ENCODE measurements at regions not wholly inside any gene's neighbourhood (a gene's known extent, or its start where the extent isn't known, plus 50 kb on each side); places are given as distances from the start of the nearest gene placed in this dataset.

GRCh38 chr15:97301166-97301565, 659.3 kb upstream of the ARRDC4 start (continued):
- TF ChIP-seq ETS1 (conservative IDR thresholded peaks at IDR 0.05; ENCODE audit: control insufficient read depth, low read depth, low read length): no peak
- TF ChIP-seq TCFL5 (CRISPR knock-in tag; conservative IDR thresholded peaks at IDR 0.05): no peak
- TF ChIP-seq PBX2 (CRISPR knock-in tag; IDR thresholded peaks at IDR 0.05; ENCODE audit: low read depth): no peak
- no peak for TF ChIP-seq PBX2 (tag; conservative IDR thresholded peaks at IDR 0.05; ENCODE audit: low read depth)
- TF ChIP-seq WHSC1 (IDR thresholded peaks at IDR 0.05; ENCODE audit: low read length): no peak
- no peak for TF ChIP-seq MLLT1 (IDR thresholded peaks at IDR 0.05)
- no peak for TF ChIP-seq POLR2AphosphoS2 (IDR thresholded peaks at IDR 0.05; ENCODE audit: low read length)
- TF ChIP-seq ZNF449 (CRISPR knock-in tag; IDR thresholded peaks at IDR 0.05): no peak
- TF ChIP-seq FOXA3 (CRISPR knock-in tag; conservative IDR thresholded peaks at IDR 0.05 in 1 of 2, IDR thresholded peaks at IDR 0.05 in 1 of 2): no peak
- TF ChIP-seq PTTG1 (tag; IDR thresholded peaks at IDR 0.05; ENCODE audit: low read depth): no peak
- no peak for TF ChIP-seq TGIF2 (CRISPR knock-in tag; IDR thresholded peaks at IDR 0.05)
- TF ChIP-seq CREB3L1 (IDR thresholded peaks at IDR 0.05; ENCODE audit: borderline replicate concordance, low read depth): no peak
- no peak for TF ChIP-seq ZNF316 (IDR thresholded peaks at IDR 0.05)
- TF ChIP-seq CCAR2 (IDR thresholded peaks at IDR 0.05; ENCODE audit: low read depth, low read length): no peak
- no peak for TF ChIP-seq MEF2D (tag; conservative IDR thresholded peaks at IDR 0.05; ENCODE audit: low read depth)
- TF ChIP-seq PTBP1 (IDR thresholded peaks at IDR 0.05; ENCODE audit: low read depth, low read length): no peak
- no peak for TF ChIP-seq L3MBTL2 (IDR thresholded peaks at IDR 0.05)
- TF ChIP-seq KAT7 (CRISPR knock-in tag; IDR thresholded peaks at IDR 0.05; ENCODE audit: borderline replicate concordance): no peak

Measured in K562 (cell line).